ENCODE measurements at regions not wholly inside any gene's neighbourhood (a gene's known extent, or its start where the extent isn't known, plus 50 kb on each side); places are given as distances from the start of the nearest gene placed in this dataset.
"Not testable (repeated sequence)": the region's sequence is repeated elsewhere in the genome, so short reads cannot be mapped to it uniquely, and the experiment has no call there.

GRCh38 chr5:111976705-111977435, 219.9 kb upstream of the NREP start:
- DNase-seq (ENCODE audit: low spot score) = no peak

- DNase-seq (ENCODE audit: low spot score) = no peak
These were observed 218.1 kb upstream of the NREP start for GRCh38 chr5:111975133-111975532.

- DNase-seq (ENCODE audit: low spot score) = no peak
These were observed 217.0 kb upstream of the NREP start for GRCh38 chr5:111973961-111974360.

GRCh38 chr5:111972548-111972947, 215.6 kb upstream of the NREP start:
- DNase-seq (ENCODE audit: low spot score) = no peak

- DNase-seq (ENCODE audit: low spot score) = no peak
These were observed 215.1 kb upstream of the NREP start for GRCh38 chr5:111972080-111972479.

- no peak for DNase-seq (ENCODE audit: low spot score)
These were observed 211.5 kb upstream of the NREP start for GRCh38 chr5:111968459-111968858.

- DNase-seq (ENCODE audit: low spot score) = no peak
These were observed 210.5 kb upstream of the NREP start for GRCh38 chr5:111967463-111967862.

- DNase-seq (ENCODE audit: low spot score) = no peak
These were observed 209.3 kb upstream of the NREP start for GRCh38 chr5:111966290-111966689.

GRCh38 chr5:111963555-111963954, 206.6 kb upstream of the NREP start:
- no peak for DNase-seq (ENCODE audit: low spot score)

- no peak for DNase-seq (ENCODE audit: low spot score)
These were observed 205.9 kb upstream of the NREP start for GRCh38 chr5:111962906-111963305.

- DNase-seq (ENCODE audit: low spot score) = no peak
These were observed 204.9 kb upstream of the NREP start for GRCh38 chr5:111961862-111962261.

- DNase-seq (ENCODE audit: low spot score) = no peak
These were observed 203.7 kb upstream of the NREP start for GRCh38 chr5:111960476-111961215.

GRCh38 chr5:111958851-111959250, 201.9 kb upstream of the NREP start:
- no peak for DNase-seq (ENCODE audit: low spot score)

GRCh38 chr5:111956765-111957164, 199.8 kb upstream of the NREP start:
- DNase-seq (ENCODE audit: low spot score) = not testable (repeated sequence)

GRCh38 chr5:111954516-111955395, 197.8 kb upstream of the NREP start:
- DNase-seq (ENCODE audit: low spot score) = no peak

- DNase-seq (ENCODE audit: low spot score) = no peak
These were observed 196.5 kb upstream of the NREP start for GRCh38 chr5:111953351-111954127.

- DNase-seq (ENCODE audit: low spot score) = no peak
These were observed 195.6 kb upstream of the NREP start for GRCh38 chr5:111952555-111952954.

- DNase-seq (ENCODE audit: low spot score) = no peak
These were observed 193.7 kb upstream of the NREP start for GRCh38 chr5:111950660-111951059.

- no peak for DNase-seq (ENCODE audit: low spot score)
These were observed 191.3 kb upstream of the NREP start for GRCh38 chr5:111948092-111948841.

GRCh38 chr5:111946556-111946955, 189.6 kb upstream of the NREP start:
- DNase-seq (ENCODE audit: low spot score) = no peak

GRCh38 chr5:111945535-111945934, 188.5 kb upstream of the NREP start:
- DNase-seq (ENCODE audit: low spot score) = no peak

All from kidney capillary endothelial cell (primary cell).